ENCODE measurements at regions not wholly inside any gene's neighbourhood (a gene's known extent, or its start where the extent isn't known, plus 50 kb on each side); places are given as distances from the start of the nearest gene placed in this dataset.

GRCh38 chr4:125527681-125528080 is 212.9 kb downstream of the FAT4 start:
- POLR2A ChIA-PET = no interaction called here
- DNase-seq (ENCODE audit: low spot score) (no peak), ATAC-seq (no peak)
- Mint-ChIP-seq H3K9me3 (peaks cover 9% of the 10 kb centered on the region), H3K4me1 (peaks cover 8% of the 10 kb centered on the region), H3K36me3 (no peaks in the 10 kb centered on the region), H3K27ac (no peak overlapping the region), H3K27me3 (ENCODE audit: low read depth) (no peaks in the 10 kb centered on the region), H3K4me3 (no peak overlapping the region)
- CTCF ChIA-PET = no interaction called here
- no peak for TF ChIP-seq HMGA2 (CRISPR knock-in tag; IDR thresholded peaks at IDR 0.05)
- no peak for TF ChIP-seq ZBTB21 (CRISPR knock-in tag; IDR thresholded peaks at IDR 0.05; ENCODE audit: borderline replicate concordance)
- no peak for TF ChIP-seq IRF1 (CRISPR knock-in tag; IDR thresholded peaks at IDR 0.05)
- no peak for TF ChIP-seq PRRX2 (CRISPR knock-in tag; IDR thresholded peaks at IDR 0.05)
- no peak for TF ChIP-seq RORB (CRISPR knock-in tag; IDR thresholded peaks at IDR 0.05)
- TF ChIP-seq FOXJ3 (CRISPR knock-in tag; IDR thresholded peaks at IDR 0.05; ENCODE audit: borderline replicate concordance) = no peak

- TF ChIP-seq ZNF396 (CRISPR knock-in tag; IDR thresholded peaks at IDR 0.05; ENCODE audit: borderline replicate concordance) (no peak), ZNF232 (CRISPR knock-in tag; IDR thresholded peaks at IDR 0.05) (no peak), FOXJ3 (CRISPR knock-in tag; IDR thresholded peaks at IDR 0.05; ENCODE audit: borderline replicate concordance) (no peak), ZNF512 (CRISPR knock-in tag; IDR thresholded peaks at IDR 0.05; ENCODE audit: borderline replicate concordance) (no peak), ZMAT4 (CRISPR knock-in tag; IDR thresholded peaks at IDR 0.05) (no peak), GRHL2 (CRISPR knock-in tag; IDR thresholded peaks at IDR 0.05; ENCODE audit: insufficient replicate concordance, severe bottlenecking) (no peak), PREB (CRISPR knock-in tag; IDR thresholded peaks at IDR 0.05; ENCODE audit: borderline replicate concordance) (no peak), SP1 (CRISPR knock-in tag; conservative IDR thresholded peaks at IDR 0.05) (no peak), SMAD4 (CRISPR knock-in tag; IDR thresholded peaks at IDR 0.05) (no peak)
- H3K27ac Mint-ChIP-seq = no peak overlapping the region
- no peak for DNase-seq (ENCODE audit: low spot score)
- no peaks in the 10 kb centered on the region for H3K36me3 Mint-ChIP-seq
- ATAC-seq = no peak
- CTCF ChIA-PET = no interaction called here
- H3K4me3 Mint-ChIP-seq = no peak overlapping the region
- H3K9me3 Mint-ChIP-seq = peaks cover 13% of the 10 kb centered on the region
- POLR2A ChIA-PET = no interaction called here
- no peaks in the 10 kb centered on the region for H3K4me1 Mint-ChIP-seq
- no peaks in the 10 kb centered on the region for H3K27me3 Mint-ChIP-seq (ENCODE audit: low read depth)
These were observed 214.3 kb downstream of the FAT4 start for GRCh38 chr4:125529071-125529470.

GRCh38 chr4:125538670-125539069 is 223.9 kb downstream of the FAT4 start:
- CTCF ChIA-PET = interaction anchor here (1.1 kb wide), 1 partner anchor 101 kb away, joined by 3 read pairs; no protein-coding TSS in a partner anchor
- H3K4me1 Mint-ChIP-seq = 0 out of 2 replicates have a peak, but pooled peaks cover 5% of the 10 kb centered on the region
- H3K27me3 Mint-ChIP-seq (ENCODE audit: low read depth) = no peaks in the 10 kb centered on the region; the same call in 1 of the 2 replicates
- POLR2A ChIA-PET = no interaction called here
- no peak for TF ChIP-seq AFF4 (CRISPR knock-in tag; IDR thresholded peaks at IDR 0.05; ENCODE audit: borderline replicate concordance)
- no peak for TF ChIP-seq RORB (CRISPR knock-in tag; IDR thresholded peaks at IDR 0.05)
- TF ChIP-seq E2F4 (CRISPR knock-in tag; IDR thresholded peaks at IDR 0.05; ENCODE audit: borderline replicate concordance, low read depth) = no peak
- H3K4me3 Mint-ChIP-seq = no peak overlapping the region
- peaks cover 22% of the 10 kb centered on the region for H3K36me3 Mint-ChIP-seq
- DNase-seq (ENCODE audit: low spot score) = no peak
- peak; percentile 43; the same call in 1 of the 2 replicates for ATAC-seq
- peaks cover 22% of the 10 kb centered on the region for H3K9me3 Mint-ChIP-seq
- no peak overlapping the region for H3K27ac Mint-ChIP-seq
